Epithelial cell of proximal tubule (primary cell): ENCODE measurements at regions not wholly inside any gene's neighbourhood (a gene's known extent, or its start where the extent isn't known, plus 50 kb on each side); places are given as distances from the start of the nearest gene placed in this dataset.
A peak's percentile ranks its signal among the peaks of the same experiment; 100 is the strongest.

Source experiments
- DNase-seq: peaks from one replicate; pipeline ENCODE4 v3.0.0-alpha.2; 2011; ENCODE audit warnings: low read depth
- H3K4me3 ChIP-seq: 2 replicates; pipeline ENCODE4 v1.5.1; 2011; ENCODE audit warnings: low read depth, mild to moderate bottlenecking, low read length
- CTCF ChIP-seq: conservative IDR thresholded peaks from 2 replicates; pipeline ENCODE4 v1.5.1; 2012; ENCODE audit warnings: low read depth, mild to moderate bottlenecking, low read length

DNA sequence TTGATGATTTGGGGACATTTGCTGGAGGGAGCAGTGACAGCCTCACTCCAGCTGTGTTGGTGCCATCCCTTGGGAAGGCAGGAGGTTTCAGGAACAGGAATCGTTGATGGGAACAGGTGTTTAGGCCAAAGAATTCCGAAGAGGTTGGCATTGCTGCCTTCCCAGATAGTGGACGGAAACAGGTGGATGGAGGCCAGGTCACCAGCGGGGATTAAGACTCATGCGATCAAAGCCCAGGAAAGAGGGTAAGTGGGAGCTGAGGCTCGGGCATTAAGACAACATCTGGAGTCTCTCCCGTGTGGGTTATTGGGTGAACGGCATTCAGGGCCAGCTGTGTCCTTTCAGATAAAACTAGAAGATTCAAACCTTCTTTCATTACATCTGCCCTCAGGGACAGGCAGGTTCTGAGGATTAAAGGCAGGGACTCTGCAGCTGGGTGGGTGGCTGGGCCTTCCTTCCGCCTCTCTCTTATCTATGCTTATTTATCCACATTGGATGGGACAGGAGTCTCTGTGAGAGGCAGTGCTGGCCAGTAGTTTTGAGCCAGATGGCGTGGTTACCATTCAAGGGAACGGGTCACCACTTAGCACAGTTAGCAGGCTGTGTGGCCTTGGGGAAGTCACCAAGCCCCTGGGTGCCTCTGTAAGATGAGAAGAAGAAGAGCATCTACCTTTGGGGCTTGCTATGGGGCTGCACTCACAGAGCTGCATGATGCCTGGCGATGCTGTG, 67.6 kb downstream of the INSIG1 start:
- TF ChIP-seq CTCF, result no peak
- DNase-seq, result no peak
- H3K4me3 ChIP-seq, result no peak overlapping the region

DNA sequence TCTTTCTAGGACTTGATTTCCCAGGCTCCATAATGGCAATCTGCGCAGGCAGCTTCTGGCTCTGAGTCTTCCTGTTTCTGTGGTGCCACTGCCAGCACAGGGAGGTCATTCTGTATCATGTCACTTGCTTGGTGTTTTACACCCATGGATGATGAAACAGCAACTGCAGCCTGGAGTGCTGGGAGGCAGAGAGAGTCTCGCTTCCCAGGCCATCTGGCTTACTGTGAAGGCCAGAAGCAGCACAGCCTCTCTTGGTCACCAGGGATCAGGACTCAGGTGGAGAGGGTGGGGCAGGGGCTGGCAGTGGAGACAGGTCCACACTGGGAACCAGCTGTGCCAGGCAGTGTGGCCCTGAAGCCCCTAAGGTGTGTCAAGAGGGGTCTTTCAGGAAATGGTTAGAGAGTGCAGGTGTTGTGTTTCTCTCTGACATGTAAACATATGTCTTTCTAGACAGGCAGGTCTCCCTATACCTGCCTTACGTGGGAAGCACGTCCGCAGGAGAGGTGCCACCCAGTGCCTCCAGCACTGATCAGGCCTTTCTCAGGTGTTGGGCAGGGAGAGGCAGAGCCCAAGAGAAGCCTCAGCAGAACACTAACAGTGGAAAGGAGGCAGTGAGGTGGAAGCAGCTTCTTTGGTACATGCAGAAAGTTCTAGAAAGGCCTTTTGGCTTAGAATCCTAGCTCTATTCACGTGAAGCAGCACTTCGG, 71.4 kb downstream of the INSIG1 start:
- no peak for TF ChIP-seq CTCF
- no peak for DNase-seq
- H3K4me3 ChIP-seq, result no peak overlapping the region

DNA sequence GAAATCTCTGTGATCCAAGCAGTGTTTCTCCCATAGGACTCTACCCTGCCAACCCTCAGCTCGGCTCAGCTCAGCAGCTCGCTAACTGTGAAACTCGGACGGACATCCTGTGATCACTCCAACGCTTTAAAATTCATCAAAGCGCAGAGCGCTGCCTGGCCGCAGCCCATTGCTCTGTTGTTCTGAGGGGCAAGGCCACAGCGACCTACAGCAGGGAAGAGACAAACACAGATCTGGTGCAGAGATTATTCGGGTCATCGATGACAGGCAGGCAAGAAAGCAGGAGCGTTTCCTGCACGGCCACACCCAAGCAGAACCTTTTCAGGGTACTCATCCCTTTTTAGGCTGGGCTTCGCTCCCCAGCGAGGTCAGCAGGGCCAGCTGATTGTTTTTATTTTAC, 72.1 kb downstream of the INSIG1 start:
- H3K4me3 ChIP-seq, result no peak overlapping the region
- DNase-seq, result no peak
- TF ChIP-seq CTCF, result no peak

DNA sequence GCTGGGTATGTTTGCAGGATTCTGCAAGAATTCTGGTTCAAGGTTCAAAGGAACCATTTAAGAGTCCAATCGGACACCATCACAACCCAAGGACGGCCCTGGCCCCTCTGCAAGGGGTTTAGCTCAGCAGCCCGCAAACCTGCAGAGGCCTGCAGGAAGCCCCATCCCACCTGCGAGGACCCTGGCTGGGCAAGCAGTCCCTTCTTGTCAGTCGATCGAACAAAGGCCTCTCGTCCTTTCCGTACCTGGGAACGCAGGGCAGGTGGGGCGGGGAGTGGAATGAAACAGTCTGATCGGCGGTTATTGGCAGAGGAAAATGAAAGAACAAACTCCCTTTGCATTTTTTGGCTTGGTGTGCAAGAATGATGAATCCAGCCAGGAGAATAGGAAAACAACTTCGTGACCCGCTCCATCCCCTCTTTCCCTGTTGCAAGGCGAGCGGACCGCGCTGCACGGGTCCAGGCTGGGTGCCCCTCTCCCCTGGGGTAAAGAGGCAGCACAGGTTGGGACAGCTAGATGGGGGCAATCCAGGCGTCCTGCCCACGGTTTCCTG, 73.7 kb downstream of the INSIG1 start:
- H3K4me3 ChIP-seq, result no peak overlapping the region
- no peak for TF ChIP-seq CTCF
- no peak for DNase-seq

- H3K4me3 ChIP-seq, result no peak overlapping the region
- TF ChIP-seq CTCF, result peak; percentile 48
- no peak for DNase-seq
Observed at GRCh38 chr7:155371884-155372781, 74.5 kb downstream of the INSIG1 start.

- no peak overlapping the region for H3K4me3 ChIP-seq
- no peak for DNase-seq
- no peak for TF ChIP-seq CTCF
Observed at GRCh38 chr7:155372782-155373358, 75.2 kb downstream of the INSIG1 start.
